GM12872 (cell line): ENCODE measurements at regions not wholly inside any gene's neighbourhood (a gene's known extent, or its start where the extent isn't known, plus 50 kb on each side); places are given as distances from the start of the nearest gene placed in this dataset.

Experiments
- CTCF ChIP-seq: IDR thresholded peaks from 3 replicates; pipeline ENCODE4 v1.5.1; 2011; ENCODE audit warnings: low read depth, mild to moderate bottlenecking, low read length, moderate library complexity; ENCODE audit not compliant: insufficient read depth

- no peak for TF ChIP-seq CTCF
Observed at GRCh38 chr4:81549984-81550383, 78.3 kb upstream of the RASGEF1B start.

- TF ChIP-seq CTCF = no peak
Observed at GRCh38 chr4:81546777-81547176, 75.1 kb upstream of the RASGEF1B start.

GRCh38 chr4:81541161-81541945 is 69.6 kb upstream of the RASGEF1B start:
- TF ChIP-seq CTCF = no peak

- TF ChIP-seq CTCF = no peak
Observed at GRCh38 chr4:81538716-81539427, 67.2 kb upstream of the RASGEF1B start.

GRCh38 chr4:81531410-81531809 is 59.7 kb upstream of the RASGEF1B start:
- TF ChIP-seq CTCF = no peak

GRCh38 chr4:81528979-81529378 is 57.3 kb upstream of the RASGEF1B start:
- TF ChIP-seq CTCF = no peak

- TF ChIP-seq CTCF = no peak
Observed at GRCh38 chr4:81528200-81528599, 56.5 kb upstream of the RASGEF1B start.
